ENCODE measurements at regions not wholly inside any gene's neighbourhood (a gene's known extent, or its start where the extent isn't known, plus 50 kb on each side); places are given as distances from the start of the nearest gene placed in this dataset.

- no peaks in the 10 kb centered on the region for H3K36me3 ChIP-seq
- TF ChIP-seq POLR2AphosphoS5 (IDR thresholded peaks at IDR 0.05) (no peak), POLR2A (IDR thresholded peaks at IDR 0.05) (no peak), CTCF (IDR thresholded peaks at IDR 0.05) (no peak)
- H3K9me3 ChIP-seq = no peaks in the 10 kb centered on the region
- H3K4me3 ChIP-seq = no peak overlapping the region
- intact Hi-C loops (cut with DNase I; ENCODE audit: low total_unique reads) = no loop called here
- H3K27ac ChIP-seq = no peak overlapping the region
- H3K27me3 ChIP-seq = no peaks in the 10 kb centered on the region
- no peak for DNase-seq (ENCODE audit: low spot score in 2 of 2)
- H3K4me1 ChIP-seq = no peaks in the 10 kb centered on the region
These were observed 422.8 kb upstream of the STXBP6 start for GRCh38 chr14:25472700-25473099.

GRCh38 chr14:25464772-25465171 is 414.8 kb upstream of the STXBP6 start:
- no peaks in the 10 kb centered on the region for H3K9me3 ChIP-seq
- no peak overlapping the region for H3K4me3 ChIP-seq
- H3K4me1 ChIP-seq = no peaks in the 10 kb centered on the region
- DNase-seq (ENCODE audit: low spot score in 2 of 2) = no peak
- no peak overlapping the region for H3K27ac ChIP-seq
- TF ChIP-seq POLR2AphosphoS5 (IDR thresholded peaks at IDR 0.05) (no peak), CTCF (IDR thresholded peaks at IDR 0.05) (no peak)
- H3K36me3 ChIP-seq = no peaks in the 10 kb centered on the region
- no peaks in the 10 kb centered on the region for H3K27me3 ChIP-seq
- intact Hi-C loops (cut with DNase I; ENCODE audit: low total_unique reads) = no loop called here

GRCh38 chr14:25464078-25464477 is 414.1 kb upstream of the STXBP6 start:
- H3K4me3 ChIP-seq = no peak overlapping the region
- intact Hi-C loops (cut with DNase I; ENCODE audit: low total_unique reads) = no loop called here

GRCh38 chr14:25463480-25463879 is 413.5 kb upstream of the STXBP6 start:
- intact Hi-C loops (cut with DNase I; ENCODE audit: low total_unique reads) = no loop called here
- H3K27me3 ChIP-seq = no peaks in the 10 kb centered on the region
- H3K36me3 ChIP-seq = no peaks in the 10 kb centered on the region
- TF ChIP-seq POLR2AphosphoS5 (IDR thresholded peaks at IDR 0.05) (no peak), POLR2A (IDR thresholded peaks at IDR 0.05) (no peak), CTCF (IDR thresholded peaks at IDR 0.05) (no peak)
- H3K4me3 ChIP-seq = no peak overlapping the region
- no peak overlapping the region for H3K27ac ChIP-seq
- no peak for DNase-seq (ENCODE audit: low spot score in 2 of 2)
- no peaks in the 10 kb centered on the region for H3K9me3 ChIP-seq
- no peaks in the 10 kb centered on the region for H3K4me1 ChIP-seq

More at GRCh38 chr14:25464078-25464477, 414.1 kb upstream of the STXBP6 start:
- Histone ChIP-seq H3K9me3 (no peaks in the 10 kb centered on the region), H3K27ac (no peak overlapping the region), H3K36me3 (no peaks in the 10 kb centered on the region), H3K4me1 (no peaks in the 10 kb centered on the region), H3K27me3 (no peaks in the 10 kb centered on the region)
- no peak for DNase-seq (ENCODE audit: low spot score in 2 of 2)
- TF ChIP-seq POLR2AphosphoS5 (IDR thresholded peaks at IDR 0.05) (no peak), CTCF (IDR thresholded peaks at IDR 0.05) (no peak), POLR2A (IDR thresholded peaks at IDR 0.05) (no peak)

- Histone ChIP-seq H3K4me1 (no peaks in the 10 kb centered on the region), H3K27ac (no peak overlapping the region), H3K36me3 (no peaks in the 10 kb centered on the region), H3K27me3 (no peaks in the 10 kb centered on the region), H3K9me3 (no peaks in the 10 kb centered on the region), H3K4me3 (no peak overlapping the region)
- intact Hi-C loops (cut with DNase I; ENCODE audit: low total_unique reads) = no loop called here
- TF ChIP-seq POLR2AphosphoS5 (IDR thresholded peaks at IDR 0.05) (no peak), POLR2A (IDR thresholded peaks at IDR 0.05) (no peak), CTCF (IDR thresholded peaks at IDR 0.05) (no peak)
- no peak for DNase-seq (ENCODE audit: low spot score in 2 of 2)
These were observed 411.8 kb upstream of the STXBP6 start for GRCh38 chr14:25461780-25462179.

Measured in breast epithelium (tissue), 4 donors.